Karpas-422 (cell line): ENCODE measurements at regions not wholly inside any gene's neighbourhood (a gene's known extent, or its start where the extent isn't known, plus 50 kb on each side); places are given as distances from the start of the nearest gene placed in this dataset.
"Not testable (repeated sequence)": the region's sequence is repeated elsewhere in the genome, so short reads cannot be mapped to it uniquely, and the experiment has no call there.

ENCODE experiments used
- DNase-seq: peaks from one replicate; pipeline ENCODE4 v3.0.0-alpha.2; 2015
- H2AFZ ChIP-seq: fragments of 200-600 bp; sonication (generic); 2 replicates; pipeline ENCODE4 v1.6.1; 2014; ENCODE audit warnings: antibody characterized with exemption, low read length, mixed read lengths
- H3K27ac ChIP-seq: fragments of 200-600 bp; sonication (generic); 2 replicates; pipeline ENCODE4 v1.5.1; 2014; ENCODE audit warnings: mild to moderate bottlenecking, low read length, moderate library complexity
- H3K27me3 ChIP-seq: fragments of 200-600 bp; sonication (generic); 2 replicates; pipeline ENCODE4 v1.6.1; 2014; ENCODE audit warnings: low read length, mixed read lengths
- H3K36me3 ChIP-seq: fragments of 200-600 bp; sonication (generic); 2 replicates; pipeline ENCODE4 v1.6.1; 2014; ENCODE audit warnings: low read length, mixed read lengths; ENCODE audit not compliant: insufficient read depth
- H3K4me1 ChIP-seq: fragments of 200-600 bp; sonication (generic); 2 replicates; pipeline ENCODE4 v1.6.1; 2014; ENCODE audit warnings: mild to moderate bottlenecking, low read length, mixed read lengths
- H3K4me2 ChIP-seq: fragments of 200-600 bp; sonication (generic); 2 replicates; pipeline ENCODE4 v1.6.1; 2014; ENCODE audit warnings: low read length, low read depth, mild to moderate bottlenecking; ENCODE audit not compliant: poor library complexity, severe bottlenecking
- H3K4me3 ChIP-seq: fragments of 200-600 bp; sonication (generic); 2 replicates; pipeline ENCODE4 v1.5.1; 2014; ENCODE audit warnings: mild to moderate bottlenecking, antibody characterized with exemption, low read length, mixed read lengths
- H3K79me2 ChIP-seq: fragments of 200-600 bp; sonication (generic); 2 replicates; pipeline ENCODE4 v1.6.1; 2014; ENCODE audit warnings: mild to moderate bottlenecking, low read length, mixed read lengths
- H3K9ac ChIP-seq: fragments of 200-600 bp; sonication (generic); 2 replicates; pipeline ENCODE4 v1.6.0; 2014; ENCODE audit warnings: low read length
- H3K9me2 ChIP-seq: fragments of 200-600 bp; sonication (generic), shearing (Covaris generic); replicated peaks from 2 replicates; pipeline ENCODE4 v1.6.0; 2014; ENCODE audit warnings: mild to moderate bottlenecking, low read length, moderate library complexity; ENCODE audit not compliant: insufficient read depth
- H3K9me3 ChIP-seq: fragments of 300-700, 200-600 bp; sonication (generic); 2 replicates; pipeline ENCODE4 v1.6.1; 2014; ENCODE audit warnings: low read length, mixed read lengths
- H4K20me1 ChIP-seq: fragments of 200-600 bp; sonication (generic); 2 replicates; pipeline ENCODE4 v1.6.1; 2014; ENCODE audit warnings: mild to moderate bottlenecking, antibody characterized with exemption, low read length, low read depth; ENCODE audit not compliant: insufficient read depth

GRCh38 chr7:85335113-85335512, 148.3 kb upstream of the SEMA3D start:
- H3K27ac ChIP-seq, H3K4me2 ChIP-seq, DNase-seq, H3K9ac ChIP-seq, H2AFZ ChIP-seq, H3K27me3 ChIP-seq, H3K9me2 ChIP-seq, H3K79me2 ChIP-seq, H3K36me3 ChIP-seq, H4K20me1 ChIP-seq, H3K4me1 ChIP-seq, H3K4me3 ChIP-seq: not testable (repeated sequence)
- H3K9me3 ChIP-seq, result peaks cover 16% of the 10 kb centered on the region

GRCh38 chr7:85328456-85328998, 141.7 kb upstream of the SEMA3D start:
- DNase-seq, result no peak
- H3K79me2 ChIP-seq, result no peaks in the 10 kb centered on the region
- H3K4me3 ChIP-seq, result no peak overlapping the region
- no peak overlapping the region for H3K4me2 ChIP-seq
- H3K9me2 ChIP-seq, result no peaks in the 10 kb centered on the region
- H3K36me3 ChIP-seq, result no peaks in the 10 kb centered on the region
- no peak overlapping the region for H3K27ac ChIP-seq
- H4K20me1 ChIP-seq, result no peaks in the 10 kb centered on the region
- peaks cover 15% of the 10 kb centered on the region; the same call in 1 of the 2 replicates for H3K9me3 ChIP-seq
- no peak overlapping the region for H2AFZ ChIP-seq
- no peak overlapping the region for H3K9ac ChIP-seq
- H3K4me1 ChIP-seq, result no peaks in the 10 kb centered on the region
- H3K27me3 ChIP-seq, result no peaks in the 10 kb centered on the region

- no peak for DNase-seq
- H4K20me1 ChIP-seq, result no peaks in the 10 kb centered on the region
- H3K27me3 ChIP-seq, result no peaks in the 10 kb centered on the region
- no peaks in the 10 kb centered on the region for H3K4me1 ChIP-seq
- H3K4me3 ChIP-seq, result no peak overlapping the region
- H3K9me2 ChIP-seq, result no peaks in the 10 kb centered on the region
- no peak overlapping the region for H3K27ac ChIP-seq
- no peak overlapping the region for H3K4me2 ChIP-seq
- no peak overlapping the region for H3K9ac ChIP-seq
- H3K36me3 ChIP-seq, result no peaks in the 10 kb centered on the region
- H3K79me2 ChIP-seq, result no peaks in the 10 kb centered on the region
- peaks cover 35% of the 10 kb centered on the region for H3K9me3 ChIP-seq
- no peak overlapping the region for H2AFZ ChIP-seq
These were observed 137.4 kb upstream of the SEMA3D start for GRCh38 chr7:85324145-85324799.

GRCh38 chr7:85322252-85322651, 135.4 kb upstream of the SEMA3D start:
- Histone ChIP-seq H3K79me2 (no peaks in the 10 kb centered on the region), H3K36me3 (no peaks in the 10 kb centered on the region), H3K9me3 (peaks cover 47% of the 10 kb centered on the region), H3K9me2 (no peaks in the 10 kb centered on the region), H3K4me2 (no peak overlapping the region), H3K27ac (no peak overlapping the region), H3K27me3 (no peaks in the 10 kb centered on the region), H2AFZ (no peak overlapping the region), H3K9ac (no peak overlapping the region), H3K4me3 (no peak overlapping the region), H3K4me1 (no peaks in the 10 kb centered on the region), H4K20me1 (no peaks in the 10 kb centered on the region)
- DNase-seq, result no peak

- no peak overlapping the region for H3K4me3 ChIP-seq
- no peaks in the 10 kb centered on the region for H3K79me2 ChIP-seq
- H3K9ac ChIP-seq, result no peak overlapping the region
- H3K4me2 ChIP-seq, result no peak overlapping the region
- no peaks in the 10 kb centered on the region for H3K4me1 ChIP-seq
- no peak for DNase-seq
- H4K20me1 ChIP-seq, result no peaks in the 10 kb centered on the region
- H3K27ac ChIP-seq, result no peak overlapping the region
- no peak overlapping the region for H2AFZ ChIP-seq
- no peaks in the 10 kb centered on the region for H3K36me3 ChIP-seq
- no peaks in the 10 kb centered on the region for H3K27me3 ChIP-seq
- H3K9me3 ChIP-seq, result peaks cover 44% of the 10 kb centered on the region
- H3K9me2 ChIP-seq, result no peaks in the 10 kb centered on the region
These were observed 134.0 kb upstream of the SEMA3D start for GRCh38 chr7:85320699-85321476.

GRCh38 chr7:85316489-85316888, 129.6 kb upstream of the SEMA3D start:
- no peaks in the 10 kb centered on the region for H3K27me3 ChIP-seq
- H3K9me3 ChIP-seq, result peaks cover 52% of the 10 kb centered on the region
- H4K20me1 ChIP-seq, result no peaks in the 10 kb centered on the region
- H3K4me3 ChIP-seq, result no peak overlapping the region
- H3K9ac ChIP-seq, result no peak overlapping the region
- H3K4me2 ChIP-seq, result no peak overlapping the region
- H3K27ac ChIP-seq, result no peak overlapping the region
- H3K36me3 ChIP-seq, result no peaks in the 10 kb centered on the region
- no peaks in the 10 kb centered on the region for H3K9me2 ChIP-seq
- no peaks in the 10 kb centered on the region for H3K4me1 ChIP-seq
- no peak overlapping the region for H2AFZ ChIP-seq
- no peak for DNase-seq
- H3K79me2 ChIP-seq, result no peaks in the 10 kb centered on the region

GRCh38 chr7:85310301-85310700, 123.4 kb upstream of the SEMA3D start:
- Histone ChIP-seq H3K27ac (no peak overlapping the region), H3K9me2 (no peaks in the 10 kb centered on the region), H3K9ac (no peak overlapping the region)

GRCh38 chr7:85306115-85306514, 119.3 kb upstream of the SEMA3D start:
- H3K36me3 ChIP-seq, result no peaks in the 10 kb centered on the region
- H3K9me2 ChIP-seq, result no peaks in the 10 kb centered on the region
- H4K20me1 ChIP-seq, result no peaks in the 10 kb centered on the region
- no peak overlapping the region for H3K27ac ChIP-seq
- no peak overlapping the region for H3K4me2 ChIP-seq
- H3K27me3 ChIP-seq, result no peaks in the 10 kb centered on the region
- no peak for DNase-seq
- no peak overlapping the region for H2AFZ ChIP-seq
- H3K4me3 ChIP-seq, result no peak overlapping the region
- H3K79me2 ChIP-seq, result no peaks in the 10 kb centered on the region
- peaks cover 22% of the 10 kb centered on the region; the same call in 1 of the 2 replicates for H3K9me3 ChIP-seq
- H3K9ac ChIP-seq, result no peak overlapping the region
- no peaks in the 10 kb centered on the region for H3K4me1 ChIP-seq

More at GRCh38 chr7:85310301-85310700, 123.4 kb upstream of the SEMA3D start:
- Histone ChIP-seq H3K4me3 (no peak overlapping the region), H2AFZ (no peak overlapping the region), H4K20me1 (no peaks in the 10 kb centered on the region), H3K79me2 (no peaks in the 10 kb centered on the region), H3K9me3 (peaks cover 35% of the 10 kb centered on the region), H3K4me2 (no peak overlapping the region), H3K4me1 (no peaks in the 10 kb centered on the region), H3K36me3 (no peaks in the 10 kb centered on the region), H3K27me3 (no peaks in the 10 kb centered on the region)
- DNase-seq, result no peak
